HS-5 (cell line): ENCODE measurements at regions not wholly inside any gene's neighbourhood (a gene's known extent, or its start where the extent isn't known, plus 50 kb on each side); places are given as distances from the start of the nearest gene placed in this dataset.
"Not testable (repeated sequence)": the region's sequence is repeated elsewhere in the genome, so short reads cannot be mapped to it uniquely, and the experiment has no call there.

Source experiments
- DNase-seq: peaks from one replicate; pipeline ENCODE4 v3.0.0-alpha.2; 2012; ENCODE audit warnings: low read depth

- not testable (repeated sequence) for DNase-seq
Observed at GRCh38 chr13:21261487-21262216, 85.2 kb downstream of the MRPL57 start.

- not testable (repeated sequence) for DNase-seq
Observed at GRCh38 chr13:21263909-21264308, 87.5 kb downstream of the MRPL57 start.

- DNase-seq: not testable (repeated sequence)
Observed at GRCh38 chr13:21268485-21268884, 92.0 kb downstream of the MRPL57 start.

GRCh38 chr13:21272439-21272838 is 96.0 kb downstream of the MRPL57 start:
- not testable (repeated sequence) for DNase-seq

GRCh38 chr13:21274457-21274856 is 98.0 kb downstream of the MRPL57 start:
- DNase-seq: not testable (repeated sequence)

- DNase-seq: no peak
Observed at GRCh38 chr13:21282065-21282464, 105.6 kb downstream of the MRPL57 start.

GRCh38 chr13:21287331-21287907 is 111.0 kb downstream of the MRPL57 start:
- DNase-seq: no peak

GRCh38 chr13:21289475-21289874 is 113.0 kb downstream of the MRPL57 start:
- DNase-seq: no peak

GRCh38 chr13:21290442-21291002 is 114.1 kb downstream of the MRPL57 start:
- DNase-seq: not testable (repeated sequence)

GRCh38 chr13:21291840-21292239 is 115.4 kb downstream of the MRPL57 start:
- no peak for DNase-seq

GRCh38 chr13:21296991-21297390 is 120.5 kb downstream of the MRPL57 start:
- not testable (repeated sequence) for DNase-seq

GRCh38 chr13:21297447-21297846 is 121.0 kb downstream of the MRPL57 start:
- no peak for DNase-seq

GRCh38 chr13:21297914-21298831 is 121.7 kb downstream of the MRPL57 start:
- peak; percentile 28 for DNase-seq

GRCh38 chr13:21304256-21304655 is 127.8 kb downstream of the MRPL57 start:
- no peak for DNase-seq

- not testable (repeated sequence) for DNase-seq
Observed at GRCh38 chr13:21306300-21307073, 130.0 kb downstream of the MRPL57 start.

GRCh38 chr13:21307158-21307557 is 130.7 kb downstream of the MRPL57 start:
- not testable (repeated sequence) for DNase-seq

GRCh38 chr13:21308906-21309305 is 132.4 kb downstream of the MRPL57 start:
- DNase-seq: no peak

GRCh38 chr13:21309542-21310172 is 133.2 kb downstream of the MRPL57 start:
- DNase-seq: no peak

GRCh38 chr13:21310220-21310619 is 133.8 kb downstream of the MRPL57 start:
- DNase-seq: no peak

- DNase-seq: not testable (repeated sequence)
Observed at GRCh38 chr13:21314976-21315375, 138.5 kb downstream of the MRPL57 start.

GRCh38 chr13:21316376-21316775 is 139.9 kb downstream of the MRPL57 start:
- DNase-seq: no peak
